Neuronal stem cell (in vitro differentiated cells): ENCODE measurements at regions not wholly inside any gene's neighbourhood (a gene's known extent, or its start where the extent isn't known, plus 50 kb on each side); places are given as distances from the start of the nearest gene placed in this dataset.

Experiments used
- DNase-seq: peaks from one replicate; pipeline ENCODE4 v3.0.0-alpha.2; 2013; ENCODE audit warnings: low spot score
- H2AFZ ChIP-seq: one replicate; pipeline ENCODE4 v1.6.1; 2013; ENCODE audit warnings: mild to moderate bottlenecking, low read length, inconsistent platforms
- H2AK5ac ChIP-seq: 2 replicates; pipeline ENCODE4 v1.6.1; 2013; ENCODE audit warnings: low read depth, mild to moderate bottlenecking, inconsistent platforms, low read length, moderate library complexity, mixed read lengths
- H2BK120ac ChIP-seq: 2 replicates; pipeline ENCODE4 v1.6.1; 2013; ENCODE audit warnings: low read depth, mild to moderate bottlenecking, inconsistent platforms, low read length, moderate library complexity, mixed read lengths
- H2BK12ac ChIP-seq: one replicate; pipeline ENCODE4 v1.6.1; 2013; ENCODE audit warnings: low read length, inconsistent platforms
- H2BK15ac ChIP-seq: 2 replicates; pipeline ENCODE4 v1.6.1; 2013; ENCODE audit warnings: mild to moderate bottlenecking, low read length, inconsistent platforms, mixed read lengths
- H2BK5ac ChIP-seq: one replicate; pipeline ENCODE4 v1.6.1; 2013; ENCODE audit warnings: inconsistent platforms, mild to moderate bottlenecking, low read length, moderate library complexity
- H3K14ac ChIP-seq: one replicate; pipeline ENCODE4 v1.6.1; 2013; ENCODE audit warnings: low read length, inconsistent platforms
- H3K18ac ChIP-seq: 2 replicates; pipeline ENCODE4 v1.6.1; 2013; ENCODE audit warnings: low read length, inconsistent platforms
- H3K23ac ChIP-seq: 2 replicates; pipeline ENCODE4 v1.6.1; 2013; ENCODE audit warnings: low read depth, mild to moderate bottlenecking, mixed read lengths, low read length, inconsistent platforms; ENCODE audit not compliant: poor library complexity
- H3K27ac ChIP-seq: replicated peaks from 3 replicates; pipeline ENCODE4 v1.5.1; 2013; ENCODE audit warnings: low read length, inconsistent platforms
- H3K27me3 ChIP-seq, 3 experiments: 2 replicates each; pipeline ENCODE4 v1.6.1; 2013; ENCODE audit warnings: low read length in 3 of 3, mild to moderate bottlenecking in 2 of 3, inconsistent platforms in 1 of 3, low read depth in 1 of 3, mixed read lengths in 1 of 3, moderate library complexity in 1 of 3; ENCODE audit not compliant: control insufficient read depth in 3 of 3, insufficient read depth in 3 of 3
- H3K36me3 ChIP-seq, 2 donors: replicated peaks in 1 of 2; 2 replicates each; pipeline ENCODE4 v1.6.1; 2013; ENCODE audit warnings: low read length in 2 of 2; ENCODE audit not compliant: control insufficient read depth in 2 of 2, insufficient read depth in 2 of 2
- H3K4ac ChIP-seq: 2 replicates; pipeline ENCODE4 v1.6.1; 2013; ENCODE audit warnings: inconsistent platforms, mild to moderate bottlenecking, low read length, moderate library complexity
- H3K4me1 ChIP-seq, 2 donors: 1 replicate in 1 of 2; 2 replicates in 1 of 2; pipeline ENCODE4 v1.6.1; 2013; ENCODE audit warnings: low read length in 2 of 2, low read depth in 1 of 2; ENCODE audit not compliant: control insufficient read depth in 2 of 2, insufficient read depth in 1 of 2
- H3K4me2 ChIP-seq: one replicate; pipeline ENCODE4 v1.6.1; 2013; ENCODE audit warnings: mild to moderate bottlenecking, low read length, inconsistent platforms; ENCODE audit not compliant: insufficient read depth, poor library complexity, severe bottlenecking
- H3K4me3 ChIP-seq, 2 donors: 2 replicates each; pipeline ENCODE4 v1.5.1; 2013; ENCODE audit warnings: low read length in 2 of 2, mild to moderate bottlenecking in 2 of 2, inconsistent platforms in 1 of 2, moderate library complexity in 1 of 2
- H3K79me1 ChIP-seq: one replicate; pipeline ENCODE4 v1.6.1; 2013; ENCODE audit warnings: low read depth, mild to moderate bottlenecking, inconsistent platforms, low read length, moderate library complexity
- H3K9ac ChIP-seq: one replicate; pipeline ENCODE4 v1.6.1; 2013; ENCODE audit warnings: mild to moderate bottlenecking, low read depth, low read length, inconsistent platforms; ENCODE audit not compliant: poor library complexity
- H3K9me3 ChIP-seq, 2 donors: replicated peaks in 1 of 2; 2 replicates each; pipeline versions ENCODE3 to v1.6.1; 2013; ENCODE audit warnings: low read length in 2 of 2, mild to moderate bottlenecking in 2 of 2, inconsistent platforms in 1 of 2, low read depth in 1 of 2, mixed read lengths in 1 of 2, moderate library complexity in 1 of 2; ENCODE audit not compliant: control insufficient read depth in 2 of 2, insufficient read depth in 1 of 2
- H4K8ac ChIP-seq: one replicate; pipeline ENCODE4 v1.6.1; 2013; ENCODE audit warnings: low read depth, mild to moderate bottlenecking, inconsistent platforms, low read length, moderate library complexity
- H4K91ac ChIP-seq: one replicate; pipeline ENCODE4 v1.6.1; 2013; ENCODE audit warnings: low read length, low read depth, mild to moderate bottlenecking, inconsistent platforms; ENCODE audit not compliant: poor library complexity
- WGBS, 2 donors: extraction: QIAGEN DNeasy Blood & Tissue Kit; methylation state at CpG; one replicate each; pipeline ENCODE4 v1.1.7; 2013; ENCODE audit warnings: missing lambda C conversion rate in 2 of 2, mixed read lengths in 1 of 2; ENCODE audit not compliant: insufficient read length in 2 of 2, insufficient replicate concordance in 1 of 2; ENCODE audit errors: extremely low coverage in 2 of 2; 5-methylcytosine and 5-hydroxymethylcytosine counted together

DNA sequence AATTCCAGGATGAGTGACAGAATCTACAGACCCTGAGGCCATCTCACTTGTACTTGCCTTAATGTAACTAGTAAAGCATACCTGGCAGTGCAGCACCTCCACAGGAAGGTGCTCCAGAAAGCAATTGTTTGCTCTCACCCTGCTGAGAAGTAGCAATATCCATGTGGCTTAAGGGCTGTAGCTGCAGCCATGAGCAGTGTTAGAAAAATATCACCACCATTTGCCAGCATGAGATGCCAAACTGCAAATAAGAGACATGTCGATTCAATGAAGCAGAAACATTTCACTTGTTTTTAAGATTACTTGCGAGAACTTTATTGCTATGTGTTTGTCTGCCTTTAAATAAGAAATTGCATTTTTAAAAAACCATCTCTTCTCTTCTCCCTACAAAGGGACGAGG, 151.5 kb downstream of the PRL start:
- H3K18ac ChIP-seq = no peak overlapping the region
- no CpG with 5 or more reads among the region's 3 CpGs for WGBS, 2 donors

DNA sequence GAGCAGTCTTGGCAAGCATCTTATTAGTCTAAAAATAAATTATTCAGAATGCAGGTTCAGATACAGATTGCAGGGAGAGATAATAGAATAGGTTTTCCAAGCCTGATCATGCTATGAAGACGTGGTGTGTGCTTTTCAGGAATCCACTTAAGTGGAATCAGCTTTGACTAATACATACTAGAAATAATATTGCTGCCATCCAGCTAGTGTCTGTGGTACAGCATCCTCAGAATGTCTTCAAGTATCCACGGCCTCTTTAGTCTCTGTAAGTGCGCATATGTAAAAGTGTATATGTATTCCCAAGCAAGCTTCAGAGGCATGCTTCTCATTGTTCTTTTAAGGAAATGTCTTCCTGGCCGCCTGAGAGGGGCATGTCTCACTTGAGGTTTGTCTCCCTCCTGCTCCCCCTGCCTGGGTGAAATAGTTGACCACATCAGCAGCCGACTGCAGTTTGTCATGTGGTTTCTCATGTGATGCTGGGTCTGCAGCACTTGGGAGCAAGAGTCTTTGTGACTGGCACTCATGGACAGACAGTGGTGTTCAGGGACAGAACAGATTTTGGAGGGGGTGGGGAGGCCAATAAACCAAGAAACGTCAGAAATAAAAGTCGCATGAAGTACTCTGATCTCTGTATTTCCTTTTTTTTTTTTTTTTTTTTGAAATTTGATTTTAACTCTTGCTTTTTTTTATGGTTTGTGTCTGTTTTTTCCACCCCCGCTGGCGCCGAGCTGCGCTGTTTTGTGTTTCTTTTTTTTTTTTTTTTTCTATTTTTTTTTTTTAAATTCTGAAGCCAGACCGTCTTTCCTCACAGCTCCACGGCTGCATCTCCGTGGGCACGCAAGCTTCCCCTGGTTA, 150.8 kb downstream of the PRL start:
- no peak overlapping the region for H3K4me2 ChIP-seq
- H3K18ac ChIP-seq = peak overlapping the region; percentile 77
- peak overlapping the region; percentile 25 for H3K9ac ChIP-seq
- no peak overlapping the region for H4K8ac ChIP-seq
- peak overlapping the region; percentile 99 for H2AK5ac ChIP-seq
- peak overlapping the region; percentile 35 for H3K23ac ChIP-seq
- no CpG with 5 or more reads among the region's 15 CpGs for WGBS, 2 donors
- no peak overlapping the region for H4K91ac ChIP-seq
- H2BK15ac ChIP-seq = peak overlapping the region; percentile 90
- H2BK120ac ChIP-seq = no peak overlapping the region
- peaks cover 2 to 6% of the 10 kb centered on the region in 2 donors for H3K9me3 ChIP-seq
- H3K14ac ChIP-seq = no peak overlapping the region
- H3K27ac ChIP-seq = no peak overlapping the region
- H3K4me3 ChIP-seq = no peak overlapping the region
- H2BK12ac ChIP-seq = no peak overlapping the region
- peaks cover 21 to 55% of the 10 kb centered on the region in 2 donors for H3K4me1 ChIP-seq
- H3K4ac ChIP-seq = peak overlapping the region; percentile 10
- H2BK5ac ChIP-seq = peak overlapping the region; percentile 11
- no peak for DNase-seq
- H3K36me3 ChIP-seq = no peaks in the 10 kb centered on the region
- peaks cover 2% of the 10 kb centered on the region for H3K79me1 ChIP-seq
- H3K27me3 ChIP-seq = no peaks in the 10 kb centered on the region
- peak overlapping the region; percentile 27 for H2AFZ ChIP-seq

More for the DNA sequence above, 151.5 kb downstream of the PRL start:
- Histone ChIP-seq H3K4ac (no peak overlapping the region), H2BK5ac (no peak overlapping the region), H3K14ac (no peak overlapping the region), H2BK12ac (no peak overlapping the region), H3K4me1 (peaks cover 22 to 50% of the 10 kb centered on the region in 2 donors), H3K9ac (no peak overlapping the region), H3K79me1 (peaks cover 2% of the 10 kb centered on the region), H2BK120ac (no peak overlapping the region), H3K23ac (no peak overlapping the region), H3K4me3 (no peak overlapping the region), H3K36me3 (no peaks in the 10 kb centered on the region), H3K9me3 (peaks cover 2 to 6% of the 10 kb centered on the region in 2 donors), H3K27ac (no peak overlapping the region), H2AFZ (no peak overlapping the region), H4K91ac (no peak overlapping the region), H4K8ac (no peak overlapping the region), H3K4me2 (no peak overlapping the region), H3K27me3 (no peaks in the 10 kb centered on the region), H2AK5ac (no peak overlapping the region), H2BK15ac (no peak overlapping the region)
- no peak for DNase-seq

DNA sequence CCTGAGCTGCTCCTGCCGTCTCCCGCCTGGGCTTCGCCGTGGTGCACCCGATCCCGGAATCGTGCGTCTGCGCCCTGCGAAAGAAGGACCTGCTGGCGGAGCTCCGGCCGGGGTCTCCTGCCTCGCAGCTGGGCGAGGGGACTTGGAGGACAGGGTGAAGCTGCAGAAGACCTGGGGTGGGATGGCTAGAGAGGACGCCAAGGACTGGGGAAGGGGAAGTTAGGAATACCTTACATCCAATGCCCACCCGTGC, 150.2 kb downstream of the PRL start:
- H3K18ac ChIP-seq = peak overlapping the region; percentile 77
- H2BK120ac ChIP-seq = peak overlapping the region; percentile 35
- peak overlapping the region; percentile 99 for H2AK5ac ChIP-seq
- no peak overlapping the region for H2BK12ac ChIP-seq
- no peak overlapping the region for H4K91ac ChIP-seq
- H3K27ac ChIP-seq = no peak overlapping the region
- peak overlapping the region; percentile 10 for H3K4ac ChIP-seq
- peaks cover 2% of the 10 kb centered on the region for H3K79me1 ChIP-seq
- WGBS, 2 donors = no CpG with 5 or more reads among the region's 17 CpGs
- H3K23ac ChIP-seq = peak overlapping the region; percentile 35
- no peak for DNase-seq
- H3K14ac ChIP-seq = no peak overlapping the region
- no peak overlapping the region for H3K4me3 ChIP-seq
- peak overlapping the region; percentile 11 for H2BK5ac ChIP-seq
- H3K4me1 ChIP-seq = peaks cover 17 to 53% of the 10 kb centered on the region in 2 donors
- no peak overlapping the region for H2AFZ ChIP-seq
- no peak overlapping the region for H3K4me2 ChIP-seq
- H3K27me3 ChIP-seq = no peaks in the 10 kb centered on the region
- peak overlapping the region; percentile 25 for H3K9ac ChIP-seq
- H3K36me3 ChIP-seq = no peaks in the 10 kb centered on the region
- H3K9me3 ChIP-seq = peaks cover 2 to 6% of the 10 kb centered on the region in 2 donors
- peak overlapping the region; percentile 90 for H2BK15ac ChIP-seq
- no peak overlapping the region for H4K8ac ChIP-seq

GRCh38 chr6:22146931-22147701, 149.7 kb downstream of the PRL start:
- Histone ChIP-seq H3K27ac (no peak overlapping the region), H2AK5ac (peak overlapping the region; percentile 99), H3K4me1 (peaks cover 17 to 52% of the 10 kb centered on the region in 2 donors), H3K4me3 (no peak overlapping the region), H3K4ac (peak overlapping the region; percentile 10), H3K79me1 (peaks cover 2% of the 10 kb centered on the region), H4K8ac (no peak overlapping the region), H3K9ac (peak overlapping the region; percentile 25), H4K91ac (no peak overlapping the region), H3K14ac (no peak overlapping the region), H3K27me3 (no peaks in the 10 kb centered on the region), H2BK15ac (peak overlapping the region; percentile 90), H3K9me3 (peaks cover 2 to 6% of the 10 kb centered on the region in 2 donors), H2BK12ac (no peak overlapping the region), H3K4me2 (no peak overlapping the region), H2BK120ac (peak overlapping the region; percentile 35), H3K23ac (peak overlapping the region; percentile 35), H2BK5ac (peak overlapping the region; percentile 11), H3K18ac (peak overlapping the region; percentile 77), H3K36me3 (no peaks in the 10 kb centered on the region), H2AFZ (no peak overlapping the region)
- DNase-seq = no peak
- WGBS, 2 donors = no CpG with 5 or more reads among the region's 22 CpGs
